GM12873 (cell line): ENCODE measurements at regions not wholly inside any gene's neighbourhood (a gene's known extent, or its start where the extent isn't known, plus 50 kb on each side); places are given as distances from the start of the nearest gene placed in this dataset.

Experiments used
- TF ChIP-seq, protein P1 (sequence below): IDR thresholded peaks from 2 replicates; pipeline ENCODE4 v1.5.1; 2012; ENCODE audit warnings: low read depth, mild to moderate bottlenecking, moderate library complexity, low read length, control low read depth; ENCODE audit not compliant: insufficient read depth; ENCODE audit errors: missing control alignments

DNA sequence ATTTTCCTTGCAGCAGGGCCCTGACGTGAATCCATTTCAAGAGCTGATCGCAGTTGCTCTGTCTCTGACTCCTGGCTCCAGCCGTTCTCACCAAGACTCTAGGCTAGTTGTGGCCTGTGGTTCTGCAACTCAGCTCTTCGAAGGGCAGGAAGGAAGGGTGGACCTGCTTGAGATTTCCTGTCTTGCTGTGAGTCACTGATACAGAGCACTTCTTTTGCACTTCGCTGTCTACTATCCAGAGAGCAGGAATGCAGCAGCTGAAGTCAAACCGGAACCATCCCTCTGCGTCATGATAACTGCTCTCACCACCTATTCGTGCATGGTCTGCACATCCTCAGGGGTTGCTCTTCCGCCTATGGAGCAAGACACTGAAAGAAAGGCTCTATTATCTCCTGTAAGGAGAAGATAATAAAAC lies 59.7 kb downstream of the RAP2B start:
- TF ChIP-seq, protein P1, sequence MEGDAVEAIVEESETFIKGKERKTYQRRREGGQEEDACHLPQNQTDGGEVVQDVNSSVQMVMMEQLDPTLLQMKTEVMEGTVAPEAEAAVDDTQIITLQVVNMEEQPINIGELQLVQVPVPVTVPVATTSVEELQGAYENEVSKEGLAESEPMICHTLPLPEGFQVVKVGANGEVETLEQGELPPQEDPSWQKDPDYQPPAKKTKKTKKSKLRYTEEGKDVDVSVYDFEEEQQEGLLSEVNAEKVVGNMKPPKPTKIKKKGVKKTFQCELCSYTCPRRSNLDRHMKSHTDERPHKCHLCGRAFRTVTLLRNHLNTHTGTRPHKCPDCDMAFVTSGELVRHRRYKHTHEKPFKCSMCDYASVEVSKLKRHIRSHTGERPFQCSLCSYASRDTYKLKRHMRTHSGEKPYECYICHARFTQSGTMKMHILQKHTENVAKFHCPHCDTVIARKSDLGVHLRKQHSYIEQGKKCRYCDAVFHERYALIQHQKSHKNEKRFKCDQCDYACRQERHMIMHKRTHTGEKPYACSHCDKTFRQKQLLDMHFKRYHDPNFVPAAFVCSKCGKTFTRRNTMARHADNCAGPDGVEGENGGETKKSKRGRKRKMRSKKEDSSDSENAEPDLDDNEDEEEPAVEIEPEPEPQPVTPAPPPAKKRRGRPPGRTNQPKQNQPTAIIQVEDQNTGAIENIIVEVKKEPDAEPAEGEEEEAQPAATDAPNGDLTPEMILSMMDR: no peak

DNA sequence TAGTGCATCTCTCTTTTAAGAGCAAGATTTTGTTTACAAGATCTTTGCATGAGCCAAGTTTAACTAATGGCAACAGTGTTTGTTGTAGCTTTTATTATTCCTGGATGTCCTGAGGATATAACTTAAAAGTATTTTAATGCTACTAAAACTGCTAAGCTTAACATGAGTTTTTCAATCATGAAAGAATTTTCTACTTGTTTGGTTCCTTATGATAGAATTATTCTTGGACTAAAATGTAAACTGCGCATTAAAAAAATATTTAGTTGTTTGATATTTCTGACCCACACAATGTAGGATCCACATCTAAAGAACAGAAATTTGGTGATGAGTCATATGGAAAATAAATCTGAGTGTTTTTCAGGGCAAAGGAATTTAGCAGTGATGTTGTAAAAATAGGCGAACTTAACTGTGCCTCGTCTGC lies 70.8 kb downstream of the RAP2B start:
- TF ChIP-seq, protein P1: no peak

DNA sequence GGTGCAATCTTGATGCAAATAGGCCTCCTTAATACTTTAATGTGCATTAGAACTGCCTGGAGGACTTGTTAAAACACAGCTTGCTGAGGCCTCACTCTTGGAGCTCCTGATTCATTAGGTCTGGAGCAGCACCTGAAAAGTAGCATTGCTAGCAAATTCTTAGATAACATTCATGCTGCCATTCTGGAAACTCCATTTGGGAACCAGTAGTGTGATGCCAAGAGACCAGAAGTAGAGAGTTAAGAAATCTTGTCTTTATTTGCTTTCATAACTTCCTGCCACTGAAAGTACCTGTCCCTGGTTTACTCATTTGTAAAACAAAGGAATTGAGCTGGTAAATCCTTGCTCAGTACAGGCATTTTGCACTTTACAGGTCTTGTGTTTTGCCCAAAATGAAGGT lies 72.0 kb downstream of the RAP2B start:
- TF ChIP-seq, protein P1: no peak

DNA sequence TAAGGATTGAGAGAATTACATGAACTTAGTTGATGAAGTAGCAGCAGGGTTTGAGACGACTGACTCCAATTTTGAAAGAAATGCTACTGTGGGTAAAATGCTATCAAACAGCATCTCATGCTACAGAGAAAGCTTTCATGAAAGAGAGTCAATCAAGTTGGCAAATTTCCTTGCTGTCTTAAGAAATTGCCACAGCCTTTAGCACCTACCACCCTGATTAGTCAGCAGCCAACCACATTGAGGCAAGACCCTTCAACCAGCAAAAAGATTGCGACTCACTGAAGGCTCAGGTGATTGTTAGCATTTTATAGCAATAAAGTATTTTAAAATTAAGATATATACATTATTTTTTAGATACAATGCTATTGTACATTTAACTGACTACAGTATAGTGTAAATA lies 80.9 kb downstream of the RAP2B start:
- TF ChIP-seq, protein P1: no peak

DNA sequence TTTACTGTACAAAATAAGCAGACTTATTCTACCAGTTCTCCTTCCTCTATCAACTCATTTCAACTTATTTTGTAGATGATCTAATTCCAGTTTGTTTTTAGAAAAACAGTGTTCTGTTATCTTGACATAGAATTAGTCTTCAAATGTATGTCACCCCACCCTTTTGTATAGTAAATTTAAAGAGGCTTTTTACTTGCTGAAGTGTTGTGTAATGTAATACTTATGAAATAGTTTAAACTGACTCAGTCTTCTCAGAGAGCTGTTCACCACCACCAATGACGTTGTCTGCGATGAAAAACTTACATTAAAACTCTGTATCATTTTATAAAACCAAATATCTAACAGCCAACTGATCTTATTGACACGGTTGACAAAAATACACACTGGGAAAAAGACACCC lies 82.9 kb downstream of the RAP2B start:
- TF ChIP-seq, protein P1: no peak

DNA sequence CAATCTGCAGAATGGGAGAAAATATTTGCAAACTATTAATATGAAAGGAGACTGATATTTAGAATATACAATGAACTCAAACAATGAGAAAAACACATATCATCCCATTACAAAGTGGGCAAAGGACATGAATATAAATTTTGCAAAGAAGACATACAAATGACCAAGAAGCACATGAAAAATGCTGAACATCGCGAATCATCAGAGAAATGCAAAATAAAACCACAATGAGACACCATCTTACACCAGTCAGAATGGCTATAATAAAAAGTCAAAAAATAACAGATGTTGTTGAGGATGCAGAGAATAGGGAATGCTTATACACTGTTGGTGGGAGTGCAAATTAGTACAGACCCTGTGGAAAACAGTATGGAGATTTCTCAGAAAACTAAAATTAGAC lies 83.6 kb downstream of the RAP2B start:
- TF ChIP-seq, protein P1: no peak

DNA sequence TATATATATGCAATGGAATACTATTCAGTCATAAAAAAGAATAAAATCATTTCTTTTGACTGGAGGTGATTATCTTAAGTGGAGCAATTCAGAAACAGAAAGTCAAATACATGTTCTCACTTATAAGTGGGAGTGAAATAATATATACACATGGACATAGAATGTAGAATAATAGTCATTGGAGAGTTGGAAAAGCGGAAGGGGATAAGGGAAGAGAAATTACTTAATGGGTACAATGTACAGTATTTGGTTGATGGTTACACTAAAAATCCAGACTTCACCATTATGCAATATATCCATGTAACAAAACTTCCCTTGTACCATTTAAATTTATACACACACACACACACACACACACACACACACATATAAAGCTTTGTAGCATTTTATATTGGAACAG lies 84.3 kb downstream of the RAP2B start:
- TF ChIP-seq, protein P1: no peak

DNA sequence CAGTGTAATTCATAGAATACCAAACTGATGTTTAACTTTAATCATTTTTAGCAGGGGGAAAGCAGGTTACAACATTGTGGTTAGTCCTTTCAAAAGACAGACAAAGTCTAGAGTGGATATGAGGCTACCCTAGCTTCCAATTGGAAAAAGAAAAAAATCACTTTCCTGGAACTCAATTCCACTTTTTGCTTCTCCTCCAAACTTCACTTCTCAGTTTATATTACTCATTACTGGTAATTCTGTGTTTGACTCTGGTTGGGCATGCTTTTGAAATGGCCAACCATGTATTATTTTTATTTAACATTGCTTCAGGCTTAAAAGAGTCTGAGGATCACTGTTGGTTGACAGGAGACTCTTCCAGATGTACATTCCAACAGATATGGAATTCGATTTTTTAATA lies 84.8 kb downstream of the RAP2B start:
- TF ChIP-seq, protein P1: no peak
